Astrocyte (in vitro differentiated cells and primary cell): ENCODE measurements at regions not wholly inside any gene's neighbourhood (a gene's known extent, or its start where the extent isn't known, plus 50 kb on each side); places are given as distances from the start of the nearest gene placed in this dataset.

ENCODE experiments used
- CTCF ChIP-seq: IDR thresholded peaks from 2 replicates; pipeline ENCODE4 v1.5.1; 2011; ENCODE audit warnings: low read depth, mild to moderate bottlenecking, inconsistent platforms, low read length, moderate library complexity; ENCODE audit not compliant: insufficient read depth
- EZH2 ChIP-seq: IDR thresholded peaks from 2 replicates; pipeline ENCODE4 v1.6.1; 2012; ENCODE audit warnings: mild to moderate bottlenecking, low read length, inconsistent platforms; ENCODE audit not compliant: insufficient read depth

GRCh38 chr11:129728581-129728980, 87.1 kb upstream of the TMEM45B start:
- no peak for TF ChIP-seq CTCF
- no peak for TF ChIP-seq EZH2
